ENCODE measurements at regions not wholly inside any gene's neighbourhood (a gene's known extent, or its start where the extent isn't known, plus 50 kb on each side); places are given as distances from the start of the nearest gene placed in this dataset.
"Not testable (repeated sequence)": the region's sequence is repeated elsewhere in the genome, so short reads cannot be mapped to it uniquely, and the experiment has no call there.

- no peak for TF ChIP-seq CTCF (IDR thresholded peaks at IDR 0.05; ENCODE audit: insufficient read depth, low read depth, low read length)
- no peak overlapping the region for H3K4me3 ChIP-seq (ENCODE audit: low read depth, low read length)
- DNase-seq (ENCODE audit: low read depth), result no peak
These were observed 109.9 kb upstream of the ADO start for GRCh38 chr10:62694537-62695126.

GRCh38 chr10:62696798-62697197, 107.7 kb upstream of the ADO start:
- no peak for DNase-seq (ENCODE audit: low read depth)
- H3K4me3 ChIP-seq (ENCODE audit: low read depth, low read length), result no peak overlapping the region
- TF ChIP-seq CTCF (IDR thresholded peaks at IDR 0.05; ENCODE audit: insufficient read depth, low read depth, low read length), result no peak

DNA sequence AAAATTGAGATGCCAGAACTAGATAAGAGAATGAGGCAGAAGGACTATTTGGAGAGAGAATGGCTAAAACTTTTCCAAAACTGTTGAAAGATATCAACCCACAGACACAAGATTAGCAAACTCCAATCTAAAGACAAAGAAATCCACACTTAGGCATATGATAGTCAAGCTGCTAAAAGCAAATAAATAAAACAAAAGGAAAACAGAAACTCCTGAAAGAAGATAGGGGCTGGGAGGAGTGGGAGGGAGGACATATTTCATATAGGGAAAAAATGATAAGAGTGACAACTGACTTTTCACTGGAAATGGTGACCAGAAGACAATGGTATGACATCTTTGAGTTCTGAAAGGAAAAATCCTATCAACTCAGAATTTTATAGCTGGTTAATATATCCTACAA, 105.4 kb upstream of the ADO start:
- H3K4me3 ChIP-seq (ENCODE audit: low read depth, low read length), result no peak overlapping the region
- TF ChIP-seq CTCF (IDR thresholded peaks at IDR 0.05; ENCODE audit: insufficient read depth, low read depth, low read length), result no peak
- no peak for DNase-seq (ENCODE audit: low read depth)

DNA sequence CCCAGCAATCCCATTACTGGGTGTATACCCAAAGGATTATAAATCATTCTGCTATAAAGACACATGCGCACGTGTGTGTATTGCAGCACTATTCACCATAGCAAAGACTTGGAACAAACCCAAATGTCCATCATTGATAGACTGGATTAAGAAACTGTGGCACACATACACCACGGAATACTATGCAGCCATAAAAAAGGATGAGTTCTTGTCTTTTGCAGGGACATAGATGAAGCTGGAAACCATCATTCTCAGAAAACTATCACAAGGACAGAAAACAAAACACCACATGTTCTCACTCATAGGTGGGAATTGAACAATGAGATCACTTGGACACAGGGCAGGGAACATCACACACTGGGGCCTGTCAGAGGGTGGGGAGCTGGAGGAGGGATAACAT, 100.4 kb upstream of the ADO start:
- DNase-seq (ENCODE audit: low read depth); H3K4me3 ChIP-seq (ENCODE audit: low read depth, low read length): not testable (repeated sequence)

DNA sequence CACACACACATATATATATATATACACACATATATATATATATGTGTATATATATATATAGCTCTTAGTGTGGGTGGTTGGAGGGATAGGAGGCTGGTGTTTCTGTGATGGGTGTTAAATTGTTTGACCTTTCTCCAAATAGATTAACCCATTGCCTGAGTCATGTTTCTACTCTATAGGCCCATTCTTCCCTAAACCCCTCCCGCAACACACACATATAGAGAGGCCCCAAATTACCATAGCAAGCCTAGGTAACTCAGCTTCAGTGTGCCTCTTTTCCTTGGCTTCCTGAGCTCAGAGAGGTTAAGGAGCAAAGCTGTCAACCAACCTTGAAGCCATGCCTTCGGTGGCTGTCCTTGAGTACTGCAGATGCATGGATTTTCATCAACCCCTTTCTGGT, 98.7 kb upstream of the ADO start:
- DNase-seq (ENCODE audit: low read depth), result no peak
- no peak for TF ChIP-seq CTCF (IDR thresholded peaks at IDR 0.05; ENCODE audit: insufficient read depth, low read depth, low read length)
- H3K4me3 ChIP-seq (ENCODE audit: low read depth, low read length), result no peak overlapping the region

- no peak overlapping the region for H3K4me3 ChIP-seq (ENCODE audit: low read depth, low read length)
- TF ChIP-seq CTCF (IDR thresholded peaks at IDR 0.05; ENCODE audit: insufficient read depth, low read depth, low read length), result no peak
- no peak for DNase-seq (ENCODE audit: low read depth)
These were observed 96.7 kb upstream of the ADO start for GRCh38 chr10:62707810-62708209.

- H3K4me3 ChIP-seq (ENCODE audit: low read depth, low read length), result no peak overlapping the region
- TF ChIP-seq CTCF (IDR thresholded peaks at IDR 0.05; ENCODE audit: insufficient read depth, low read depth, low read length), result no peak
- no peak for DNase-seq (ENCODE audit: low read depth)
These were observed 96.0 kb upstream of the ADO start for GRCh38 chr10:62708569-62708968.

Data from fibroblast of villous mesenchyme (primary cell).